HG03558 (cell line): ENCODE measurements at regions not wholly inside any gene's neighbourhood (a gene's known extent, or its start where the extent isn't known, plus 50 kb on each side); places are given as distances from the start of the nearest gene placed in this dataset.
"Not testable (repeated sequence)": the region's sequence is repeated elsewhere in the genome, so short reads cannot be mapped to it uniquely, and the experiment has no call there.

Source experiments
- ATAC-seq: cut with Tn5 transposase; IDR thresholded peaks from one replicate; pipeline ENCODE4 v1.9.1; 2021; ENCODE audit warnings: moderate number of reproducible peaks; ENCODE audit not compliant: unreplicated experiment; ENCODE audit errors: extremely low read depth

- peak; percentile 98 for ATAC-seq
Observed at GRCh38 chr7:148507064-148507573, 83.4 kb upstream of the C7orf33 start.

GRCh38 chr7:148507787-148508186 is 82.8 kb upstream of the C7orf33 start:
- ATAC-seq = no peak

- ATAC-seq = no peak
Observed at GRCh38 chr7:148514236-148514635, 76.3 kb upstream of the C7orf33 start.

- ATAC-seq = no peak
Observed at GRCh38 chr7:148515237-148515636, 75.3 kb upstream of the C7orf33 start.

GRCh38 chr7:148515728-148516695 is 74.6 kb upstream of the C7orf33 start:
- ATAC-seq = no peak

GRCh38 chr7:148519386-148519785 is 71.2 kb upstream of the C7orf33 start:
- ATAC-seq = not testable (repeated sequence)

- no peak for ATAC-seq
Observed at GRCh38 chr7:148521271-148521670, 69.3 kb upstream of the C7orf33 start.

- ATAC-seq = no peak
Observed at GRCh38 chr7:148523550-148523949, 67.0 kb upstream of the C7orf33 start.

GRCh38 chr7:148524479-148525224 is 65.9 kb upstream of the C7orf33 start:
- no peak for ATAC-seq

- peak; percentile 93 for ATAC-seq
Observed at GRCh38 chr7:148527717-148528168, 62.8 kb upstream of the C7orf33 start.

GRCh38 chr7:148535217-148535616 is 55.3 kb upstream of the C7orf33 start:
- ATAC-seq = no peak

GRCh38 chr7:148537435-148537834 is 53.1 kb upstream of the C7orf33 start:
- ATAC-seq = no peak

- ATAC-seq = no peak
Observed at GRCh38 chr7:148540041-148540738, 50.4 kb upstream of the C7orf33 start.
